KMS-11 (cell line): ENCODE measurements at regions not wholly inside any gene's neighbourhood (a gene's known extent, or its start where the extent isn't known, plus 50 kb on each side); places are given as distances from the start of the nearest gene placed in this dataset.

Experiments
- H2AFZ ChIP-seq: fragments of 200-600 bp; sonication (generic); 2 replicates; pipeline ENCODE4 v1.6.1; 2016; ENCODE audit warnings: antibody characterized with exemption, mixed run types, low read depth
- H3K27ac ChIP-seq: fragments of 200-600 bp; sonication (generic); 2 replicates; pipeline ENCODE4 v1.6.1; 2016; ENCODE audit warnings: mild to moderate bottlenecking, mixed run types
- H3K27me3 ChIP-seq: fragments of 200-600 bp; sonication (generic); 2 replicates; pipeline ENCODE4 v1.6.1; 2017; ENCODE audit warnings: mild to moderate bottlenecking, low read depth, mixed run types, moderate library complexity; ENCODE audit not compliant: insufficient read depth
- H3K36me3 ChIP-seq: fragments of 200-600 bp; sonication (generic); 2 replicates; pipeline ENCODE4 v1.6.1; 2017; ENCODE audit warnings: mild to moderate bottlenecking, mixed run types; ENCODE audit not compliant: insufficient read depth
- H3K4me1 ChIP-seq: fragments of 200-600 bp; sonication (generic); 2 replicates; pipeline ENCODE4 v1.6.1; 2016; ENCODE audit warnings: mild to moderate bottlenecking, low read depth, mixed run types; ENCODE audit not compliant: poor library complexity, severe bottlenecking
- H3K4me2 ChIP-seq: fragments of 200-600 bp; sonication (generic); 2 replicates; pipeline ENCODE4 v1.7.0; 2016; ENCODE audit warnings: mild to moderate bottlenecking, mixed run types
- H3K4me3 ChIP-seq: fragments of 200-600 bp; sonication (generic); IDR thresholded peaks from 2 replicates; pipeline ENCODE4 v1.6.1; 2017; ENCODE audit warnings: low read depth, low read length, mixed read lengths; ENCODE audit not compliant: insufficient read depth
- H3K79me2 ChIP-seq: fragments of 200-600 bp; sonication (generic); 2 replicates; pipeline ENCODE4 v1.6.1; 2016; ENCODE audit warnings: low read depth, mixed run types; ENCODE audit not compliant: insufficient read depth
- H3K9ac ChIP-seq: fragments of 200-600 bp; sonication (generic); 2 replicates; pipeline ENCODE4 v1.6.1; 2016; ENCODE audit warnings: mild to moderate bottlenecking, mixed run types
- H4K20me1 ChIP-seq: fragments of 200-600 bp; sonication (generic); 2 replicates; pipeline ENCODE4 v1.6.1; 2016; ENCODE audit warnings: mild to moderate bottlenecking, mixed run types; ENCODE audit not compliant: insufficient read depth
- TF ChIP-seq, protein P1 (sequence below): fragments of 200-600 bp; sonication (generic); conservative IDR thresholded peaks from 2 replicates; pipeline ENCODE4 v1.6.1; 2017; ENCODE audit warnings: low read depth, mild to moderate bottlenecking, antibody characterized with exemption, low read length, moderate library complexity, mixed read lengths

DNA sequence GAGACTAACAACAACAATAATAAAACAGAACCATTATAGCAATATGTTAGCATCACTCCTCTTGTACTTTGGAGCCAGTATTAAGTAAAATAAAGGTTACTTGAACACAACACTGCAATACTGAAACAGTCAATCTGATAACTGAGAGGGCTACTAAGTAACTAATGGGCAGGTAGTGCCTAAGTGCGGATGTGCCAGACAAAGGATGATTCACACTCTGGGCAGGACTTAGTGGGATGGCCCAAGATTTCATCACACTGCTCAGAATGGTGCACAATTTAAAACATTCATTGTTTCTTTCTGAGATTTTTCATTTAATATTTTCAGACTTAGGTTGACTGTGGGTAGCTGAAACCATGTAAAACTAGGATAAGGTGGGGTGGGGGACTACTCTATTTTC, 131.9 kb upstream of the CAND1 start:
- Histone ChIP-seq H3K79me2 (no peaks in the 10 kb centered on the region), H3K4me1 (no peaks in the 10 kb centered on the region), H3K27me3 (no peaks in the 10 kb centered on the region), H2AFZ (no peak overlapping the region), H3K36me3 (no peaks in the 10 kb centered on the region), H3K4me3 (no peak overlapping the region), H4K20me1 (no peaks in the 10 kb centered on the region), H3K27ac (no peak overlapping the region), H3K9ac (no peak overlapping the region), H3K4me2 (no peak overlapping the region)
- TF ChIP-seq, protein P1, sequence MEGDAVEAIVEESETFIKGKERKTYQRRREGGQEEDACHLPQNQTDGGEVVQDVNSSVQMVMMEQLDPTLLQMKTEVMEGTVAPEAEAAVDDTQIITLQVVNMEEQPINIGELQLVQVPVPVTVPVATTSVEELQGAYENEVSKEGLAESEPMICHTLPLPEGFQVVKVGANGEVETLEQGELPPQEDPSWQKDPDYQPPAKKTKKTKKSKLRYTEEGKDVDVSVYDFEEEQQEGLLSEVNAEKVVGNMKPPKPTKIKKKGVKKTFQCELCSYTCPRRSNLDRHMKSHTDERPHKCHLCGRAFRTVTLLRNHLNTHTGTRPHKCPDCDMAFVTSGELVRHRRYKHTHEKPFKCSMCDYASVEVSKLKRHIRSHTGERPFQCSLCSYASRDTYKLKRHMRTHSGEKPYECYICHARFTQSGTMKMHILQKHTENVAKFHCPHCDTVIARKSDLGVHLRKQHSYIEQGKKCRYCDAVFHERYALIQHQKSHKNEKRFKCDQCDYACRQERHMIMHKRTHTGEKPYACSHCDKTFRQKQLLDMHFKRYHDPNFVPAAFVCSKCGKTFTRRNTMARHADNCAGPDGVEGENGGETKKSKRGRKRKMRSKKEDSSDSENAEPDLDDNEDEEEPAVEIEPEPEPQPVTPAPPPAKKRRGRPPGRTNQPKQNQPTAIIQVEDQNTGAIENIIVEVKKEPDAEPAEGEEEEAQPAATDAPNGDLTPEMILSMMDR, result no peak

DNA sequence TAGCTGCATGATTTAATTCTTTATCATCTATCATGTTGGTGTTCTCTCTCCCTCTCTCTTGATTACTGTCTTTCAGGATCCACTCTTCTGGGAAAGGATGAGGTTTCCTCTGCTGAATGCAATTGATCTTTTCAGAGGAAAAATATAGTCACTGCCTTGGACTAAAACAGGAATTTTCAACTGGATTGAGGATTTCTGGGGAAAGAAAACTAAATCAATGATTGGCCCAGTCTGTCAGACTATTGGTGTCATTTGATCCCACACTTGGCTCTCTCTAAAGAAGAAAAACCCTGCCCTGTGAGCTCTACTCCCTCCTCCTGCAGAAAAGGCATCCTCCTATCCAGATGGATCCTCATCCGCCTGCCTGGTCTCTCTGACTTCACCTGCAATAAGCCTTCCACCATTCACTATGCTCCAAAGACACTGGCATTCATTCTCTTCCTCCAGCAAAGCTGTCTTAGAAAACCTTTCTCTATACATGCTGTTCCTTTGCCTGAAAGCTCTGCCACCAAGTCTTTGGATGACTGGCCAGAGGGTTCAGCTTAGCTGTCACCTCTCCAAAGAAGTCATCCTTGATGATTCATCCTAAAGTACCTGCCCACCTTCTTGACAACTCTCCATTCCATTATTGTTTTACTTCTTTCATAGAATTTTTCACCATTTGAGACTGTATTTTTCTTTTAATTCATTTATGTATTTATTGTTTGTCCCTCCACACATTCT, 127.7 kb upstream of the CAND1 start:
- H3K9ac ChIP-seq, result no peak overlapping the region
- no peaks in the 10 kb centered on the region for H3K27me3 ChIP-seq
- no peaks in the 10 kb centered on the region for H3K4me1 ChIP-seq
- H3K36me3 ChIP-seq, result no peaks in the 10 kb centered on the region
- H2AFZ ChIP-seq, result no peak overlapping the region
- no peaks in the 10 kb centered on the region for H3K79me2 ChIP-seq
- H3K4me3 ChIP-seq, result no peak overlapping the region
- no peaks in the 10 kb centered on the region for H4K20me1 ChIP-seq
- TF ChIP-seq, protein P1, result no peak
- H3K4me2 ChIP-seq, result no peak overlapping the region
- no peak overlapping the region for H3K27ac ChIP-seq

DNA sequence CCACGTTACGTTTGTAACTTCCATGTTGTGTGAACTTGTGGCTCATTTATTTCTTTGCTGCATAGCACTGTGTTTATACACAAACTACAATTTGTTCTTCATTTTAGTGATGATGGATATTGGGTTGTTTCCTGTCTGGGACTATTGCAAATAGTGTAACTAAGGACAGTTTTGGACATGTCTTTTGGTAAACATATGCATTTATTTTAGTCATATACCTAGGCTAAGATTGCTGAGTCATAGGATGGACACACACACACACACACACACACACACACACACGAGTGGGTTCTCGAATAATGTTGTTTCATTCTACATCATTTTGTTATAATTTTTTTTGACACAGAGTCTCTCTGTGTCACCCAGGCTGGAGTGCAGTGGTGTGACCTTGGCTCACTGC, 123.5 kb upstream of the CAND1 start:
- TF ChIP-seq, protein P1, result no peak
- no peak overlapping the region for H3K27ac ChIP-seq
- H3K36me3 ChIP-seq, result no peaks in the 10 kb centered on the region
- no peaks in the 10 kb centered on the region for H3K79me2 ChIP-seq
- H3K4me2 ChIP-seq, result no peak overlapping the region
- H4K20me1 ChIP-seq, result no peaks in the 10 kb centered on the region
- H3K4me3 ChIP-seq, result no peak overlapping the region
- H2AFZ ChIP-seq, result no peak overlapping the region
- no peak overlapping the region for H3K9ac ChIP-seq
- no peaks in the 10 kb centered on the region for H3K4me1 ChIP-seq
- no peaks in the 10 kb centered on the region for H3K27me3 ChIP-seq

DNA sequence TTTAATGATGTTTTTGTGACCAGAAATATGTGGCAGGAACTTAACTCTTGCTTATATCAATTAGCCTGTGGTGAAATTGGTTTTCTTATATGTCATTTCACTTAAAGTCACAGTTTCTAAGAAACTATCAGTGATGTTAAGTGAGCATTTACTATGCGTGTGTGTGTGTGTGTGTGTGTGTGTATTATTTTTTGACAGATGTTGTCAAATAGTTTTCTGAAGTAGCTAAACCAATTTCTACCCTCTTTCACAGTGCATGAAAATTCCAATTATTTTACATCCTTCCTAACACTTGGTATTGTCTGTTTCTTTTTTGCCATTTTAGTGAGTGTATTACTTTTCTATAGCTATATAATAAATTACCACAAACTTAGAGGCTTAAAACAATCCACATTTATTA, 122.1 kb upstream of the CAND1 start:
- no peaks in the 10 kb centered on the region for H3K27me3 ChIP-seq

More for the DNA sequence above, 122.1 kb upstream of the CAND1 start:
- Histone ChIP-seq H4K20me1 (no peaks in the 10 kb centered on the region), H2AFZ (no peak overlapping the region), H3K9ac (no peak overlapping the region), H3K36me3 (no peaks in the 10 kb centered on the region), H3K4me2 (no peak overlapping the region), H3K4me1 (no peaks in the 10 kb centered on the region), H3K79me2 (no peaks in the 10 kb centered on the region), H3K4me3 (no peak overlapping the region), H3K27ac (no peak overlapping the region)
- TF ChIP-seq, protein P1, result no peak
